GM12878 (cell line): ENCODE measurements at regions not wholly inside any gene's neighbourhood (a gene's known extent, or its start where the extent isn't known, plus 50 kb on each side); places are given as distances from the start of the nearest gene placed in this dataset.

ENCODE experiments used
- ATAC-seq: fragments of 200-7000 bp; cut with Tn5 transposase; 3 replicates; pipeline ENCODE4 v1.9.1; 2020; ENCODE audit warnings: mild to moderate bottlenecking, moderate library complexity
- BruUV-seq: library from RNA; stranded (reverse); fragments of 400-500 nt; replicated peaks from 2 replicates; lab custom pipeline; 2021; lab: Mats Ljungman, UMichigan
- CTCF ChIA-PET: fragments of 300-600 bp; sonication (Branson Sonifier 250); formaldehyde crosslinking; extraction: SDS; loops from one replicate; lab custom pipeline; 2021; ENCODE audit warnings: inconsistent platforms; lab: Yijun Ruan, JAX
- POLR2A ChIA-PET: fragments of 350-600 bp; formaldehyde crosslinking; extraction: SDS; loops from one replicate; lab custom pipeline; 2021; ENCODE audit warnings: inconsistent platforms; lab: Charles Lee
- RAD21 ChIA-PET: fragments of 300-600 bp; sonication (Branson Sonifier 250); formaldehyde crosslinking; loops from one replicate; lab custom pipeline; 2023; ENCODE audit warnings: antibody characterized with exemption; ENCODE audit not compliant: unreplicated experiment; lab: Charles Lee
- SMC1A ChIA-PET: fragments of 300-600 bp; sonication (Branson Sonifier 250); formaldehyde crosslinking; loops from one replicate; lab custom pipeline; 2023; ENCODE audit not compliant: unreplicated experiment, uncharacterized antibody; lab: Charles Lee
- DNase-seq: peaks from one replicate; pipeline ENCODE4 v3.0.0-alpha.2; 2011; ENCODE audit warnings: low read depth, low spot score
- FAIRE-seq: peaks from 3 replicates; lab custom pipeline; 2011; peaks lifted over from hg19 to GRCh38; lab: Jason Lieb, UNC
- H2AFZ ChIP-seq: 2 replicates; pipeline ENCODE4 v1.6.0; 2011; ENCODE audit warnings: low read depth, low read length, control low read depth; ENCODE audit not compliant: control insufficient read depth
- H3K27ac ChIP-seq: 2 replicates; pipeline ENCODE4 v1.5.1; 2011; ENCODE audit warnings: control low read depth; ENCODE audit not compliant: control insufficient read depth, insufficient read depth
- H3K27me3 ChIP-seq, 2 experiments: replicated peaks in 1 of 2; 2 replicates each; pipeline versions ENCODE4 v1.6.0 to v1.6.1; 2011; ENCODE audit warnings: low read length in 1 of 2; ENCODE audit not compliant: control insufficient read depth in 2 of 2, insufficient read depth in 2 of 2
- H3K36me3 ChIP-seq, 2 experiments: 2 replicates each; pipeline ENCODE4 v1.5.1; 2011; ENCODE audit warnings: low read length in 1 of 2; ENCODE audit not compliant: control insufficient read depth in 2 of 2, insufficient read depth in 2 of 2
- H3K4me1 ChIP-seq: 2 replicates; pipeline ENCODE4 v1.6.1; 2011; ENCODE audit warnings: mild to moderate bottlenecking, low read length, moderate library complexity, mixed read lengths; ENCODE audit not compliant: control insufficient read depth, insufficient read depth
- H3K4me2 ChIP-seq: 2 replicates; pipeline ENCODE4 v1.6.0; 2011; ENCODE audit warnings: control low read depth; ENCODE audit not compliant: control insufficient read depth, insufficient read depth
- H3K4me3 ChIP-seq: fragments of 200-600 bp; sonication (generic); 2 replicates; pipeline ENCODE4 v1.5.1; 2016
- H3K79me2 ChIP-seq: 2 replicates; pipeline ENCODE4 v1.6.0; 2011; ENCODE audit warnings: low read length; ENCODE audit not compliant: control insufficient read depth, insufficient read depth
- H3K9ac ChIP-seq: 2 replicates; pipeline ENCODE4 v1.8.0; 2011; ENCODE audit warnings: low read length, control low read depth, mixed read lengths; ENCODE audit not compliant: control insufficient read depth, insufficient read depth
- H3K9me3 ChIP-seq: replicated peaks from 3 replicates; pipeline ENCODE4 v1.5.1; 2011; ENCODE audit warnings: mild to moderate bottlenecking, low read length; ENCODE audit not compliant: control insufficient read depth, insufficient read depth
- H4K20me1 ChIP-seq: 2 replicates; pipeline ENCODE4 v1.6.0; 2011; ENCODE audit not compliant: control insufficient read depth, insufficient read depth
- BCLAF1 ChIP-seq: fragments of 450-650 bp; IDR thresholded peaks from 2 replicates; pipeline ENCODE4 v1.6.1; 2017; ENCODE audit warnings: antibody characterized with exemption, mild to moderate bottlenecking, moderate library complexity
- HDAC6 ChIP-seq: fragments of 200-600 bp; sonication (generic); IDR thresholded peaks from one replicate; pipeline ENCODE4 v1.8.0; 2017; ENCODE audit warnings: antibody characterized with exemption; ENCODE audit not compliant: unreplicated experiment
- NR2F1 ChIP-seq: fragments of 450-650 bp; conservative IDR thresholded peaks from 2 replicates; pipeline ENCODE4 v1.6.1; 2017; ENCODE audit warnings: mild to moderate bottlenecking
- NRF1 ChIP-seq: conservative IDR thresholded peaks from 2 replicates; pipeline ENCODE4 v1.6.1; 2011; ENCODE audit warnings: mild to moderate bottlenecking, low read depth, low read length, improper control_type of control experiment
- RCOR1 ChIP-seq: conservative IDR thresholded peaks from 2 replicates; pipeline ENCODE4 v1.6.1; 2012; ENCODE audit warnings: low read depth, low read length, improper control_type of control experiment
- RELB ChIP-seq: fragments of 450-650 bp; IDR thresholded peaks from 2 replicates; pipeline ENCODE4 v1.6.1; 2017; ENCODE audit warnings: low read depth, mild to moderate bottlenecking, moderate library complexity
- SIN3A ChIP-seq: IDR thresholded peaks from 2 replicates; pipeline ENCODE4 v1.6.1; 2012; ENCODE audit warnings: low read depth, low read length, improper control_type of control experiment
- WGBS: methylation state at CpG from one replicate; pipeline ENCODE4 v1.1.6; 2016; ENCODE audit warnings: low lambda C conversion rate; ENCODE audit not compliant: insufficient replicate concordance, insufficient coverage; ENCODE audit errors: missing lambda C conversion rate; 5-methylcytosine and 5-hydroxymethylcytosine counted together
- in situ Hi-C: fragments of 300-500 bp; cut with MboI; formaldehyde crosslinking; loops from 9 replicates; pipeline ENCODE4 v1.14.3; 2018; ENCODE audit warnings: mixed read lengths
- intact Hi-C: fragments of 100-400 bp; cut with micrococcal nuclease; formaldehyde crosslinking; loops from one replicate; pipeline ENCODE4 v1.14.2; 2022; ENCODE audit not compliant: unreplicated experiment
- TF ChIP-seq, protein P1 (sequence below): IDR thresholded peaks from 2 replicates; pipeline ENCODE4 v1.6.1; 2011; ENCODE audit warnings: borderline replicate concordance, low read depth, mild to moderate bottlenecking, moderate library complexity, low read length; ENCODE audit not compliant: insufficient read depth, poor library complexity, severe bottlenecking
- TF ChIP-seq, protein P2 (sequence below): fragments of 450-650 bp; IDR thresholded peaks from 2 replicates; pipeline ENCODE4 v1.6.1; 2016; ENCODE audit warnings: mild to moderate bottlenecking

DNA sequence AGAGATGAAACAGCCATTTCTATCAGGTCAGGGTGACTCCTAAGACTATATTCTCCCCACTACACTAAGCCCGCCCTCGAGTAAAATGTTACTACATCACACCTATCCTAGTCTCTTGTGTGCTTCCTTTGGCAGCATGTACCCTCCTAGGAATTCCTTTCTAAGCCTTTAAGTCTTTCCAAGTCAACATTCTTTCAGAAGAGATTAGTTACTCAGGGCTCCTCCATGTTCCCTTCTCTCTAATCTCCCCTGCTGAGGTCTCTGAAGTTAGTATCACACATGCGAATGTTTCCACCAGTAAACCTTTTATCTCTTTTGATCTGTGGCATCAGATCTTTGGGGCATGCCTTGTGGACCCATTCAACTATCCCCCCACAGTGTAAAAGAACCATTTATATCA is 873.7 kb upstream of the FAT3 start (continued):
- TF ChIP-seq, protein P1, sequence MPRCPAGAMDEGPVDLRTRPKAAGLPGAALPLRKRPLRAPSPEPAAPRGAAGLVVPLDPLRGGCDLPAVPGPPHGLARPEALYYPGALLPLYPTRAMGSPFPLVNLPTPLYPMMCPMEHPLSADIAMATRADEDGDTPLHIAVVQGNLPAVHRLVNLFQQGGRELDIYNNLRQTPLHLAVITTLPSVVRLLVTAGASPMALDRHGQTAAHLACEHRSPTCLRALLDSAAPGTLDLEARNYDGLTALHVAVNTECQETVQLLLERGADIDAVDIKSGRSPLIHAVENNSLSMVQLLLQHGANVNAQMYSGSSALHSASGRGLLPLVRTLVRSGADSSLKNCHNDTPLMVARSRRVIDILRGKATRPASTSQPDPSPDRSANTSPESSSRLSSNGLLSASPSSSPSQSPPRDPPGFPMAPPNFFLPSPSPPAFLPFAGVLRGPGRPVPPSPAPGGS, result no peak
- no peak for TF ChIP-seq HDAC6
- no peak for TF ChIP-seq NRF1

- DNase-seq, result no peak
- ChIA-PET CTCF (interaction anchor here (1.0 kb wide), 1 partner anchor 24 kb away, joined by 4 read pairs; no protein-coding TSS in a partner anchor), POLR2A (no interaction called here), RAD21 (interaction anchor here (0.9 kb wide), 1 partner anchor 95 kb away, joined by 3 read pairs; no protein-coding TSS in a partner anchor), SMC1A (interaction anchor here (1.1 kb wide), 1 partner anchor 17 kb away, joined by 3 read pairs; no protein-coding TSS in a partner anchor)
- TF ChIP-seq NR2F1 (no peak), SIN3A (no peak), BCLAF1 (no peak), RCOR1 (no peak), RELB (no peak)
- TF ChIP-seq, protein P2, sequence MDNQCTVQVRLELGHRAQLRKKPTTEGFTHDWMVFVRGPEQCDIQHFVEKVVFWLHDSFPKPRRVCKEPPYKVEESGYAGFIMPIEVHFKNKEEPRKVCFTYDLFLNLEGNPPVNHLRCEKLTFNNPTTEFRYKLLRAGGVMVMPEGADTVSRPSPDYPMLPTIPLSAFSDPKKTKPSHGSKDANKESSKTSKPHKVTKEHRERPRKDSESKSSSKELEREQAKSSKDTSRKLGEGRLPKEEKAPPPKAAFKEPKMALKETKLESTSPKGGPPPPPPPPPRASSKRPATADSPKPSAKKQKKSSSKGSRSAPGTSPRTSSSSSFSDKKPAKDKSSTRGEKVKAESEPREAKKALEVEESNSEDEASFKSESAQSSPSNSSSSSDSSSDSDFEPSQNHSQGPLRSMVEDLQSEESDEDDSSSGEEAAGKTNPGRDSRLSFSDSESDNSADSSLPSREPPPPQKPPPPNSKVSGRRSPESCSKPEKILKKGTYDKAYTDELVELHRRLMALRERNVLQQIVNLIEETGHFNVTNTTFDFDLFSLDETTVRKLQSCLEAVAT, result no peak
- 17% methylated on average over 2 of the region's 2 CpGs for WGBS
- Histone ChIP-seq H3K27me3 (no peaks in the 10 kb centered on the region), H3K36me3 (no peaks in the 10 kb centered on the region), H3K9ac (no peak overlapping the region), H3K9me3 (no peaks in the 10 kb centered on the region), H4K20me1 (no peaks in the 10 kb centered on the region), H2AFZ (no peak overlapping the region), H3K79me2 (no peaks in the 10 kb centered on the region), H3K4me2 (no peak overlapping the region), H3K4me1 (no peaks in the 10 kb centered on the region), H3K27ac (no peak overlapping the region), H3K4me3 (no peak overlapping the region)
- FAIRE-seq, result no peak
- in situ Hi-C loops (no loop called here), intact Hi-C loops (no loop called here)
- peak; percentile 29; the same call in 2 of the 3 replicates for ATAC-seq
- BruUV-seq, result no TSS peak
Observed at GRCh38 chr11:91326751-91327150, 897.9 kb upstream of the FAT3 start.
